ENCODE measurements at regions not wholly inside any gene's neighbourhood (a gene's known extent, or its start where the extent isn't known, plus 50 kb on each side); places are given as distances from the start of the nearest gene placed in this dataset.
"Not testable (repeated sequence)": the region's sequence is repeated elsewhere in the genome, so short reads cannot be mapped to it uniquely, and the experiment has no call there.

GRCh38 chrX:94831364-94831763 lies 1157.4 kb downstream of the FAM133A start:
- Histone ChIP-seq H3K27ac (no peak overlapping the region), H3K27me3 (no peaks in the 10 kb centered on the region), H3K36me3 (no peaks in the 10 kb centered on the region), H3K4me1 (no peaks in the 10 kb centered on the region), H3K9me3 (no peaks in the 10 kb centered on the region), H3K4me3 (no peak overlapping the region)
- TF ChIP-seq, protein P1, sequence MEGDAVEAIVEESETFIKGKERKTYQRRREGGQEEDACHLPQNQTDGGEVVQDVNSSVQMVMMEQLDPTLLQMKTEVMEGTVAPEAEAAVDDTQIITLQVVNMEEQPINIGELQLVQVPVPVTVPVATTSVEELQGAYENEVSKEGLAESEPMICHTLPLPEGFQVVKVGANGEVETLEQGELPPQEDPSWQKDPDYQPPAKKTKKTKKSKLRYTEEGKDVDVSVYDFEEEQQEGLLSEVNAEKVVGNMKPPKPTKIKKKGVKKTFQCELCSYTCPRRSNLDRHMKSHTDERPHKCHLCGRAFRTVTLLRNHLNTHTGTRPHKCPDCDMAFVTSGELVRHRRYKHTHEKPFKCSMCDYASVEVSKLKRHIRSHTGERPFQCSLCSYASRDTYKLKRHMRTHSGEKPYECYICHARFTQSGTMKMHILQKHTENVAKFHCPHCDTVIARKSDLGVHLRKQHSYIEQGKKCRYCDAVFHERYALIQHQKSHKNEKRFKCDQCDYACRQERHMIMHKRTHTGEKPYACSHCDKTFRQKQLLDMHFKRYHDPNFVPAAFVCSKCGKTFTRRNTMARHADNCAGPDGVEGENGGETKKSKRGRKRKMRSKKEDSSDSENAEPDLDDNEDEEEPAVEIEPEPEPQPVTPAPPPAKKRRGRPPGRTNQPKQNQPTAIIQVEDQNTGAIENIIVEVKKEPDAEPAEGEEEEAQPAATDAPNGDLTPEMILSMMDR (IDR thresholded peaks at IDR 0.05): peak; percentile 12 to 54 (median 36)
- no peak for TF ChIP-seq POLR2A (IDR thresholded peaks at IDR 0.05)
- intact Hi-C loops (cut with DNase I): loop anchor here in 9 of 10 donors (5.0 to 10.0 kb wide), 4 partner anchors 233 to 246 kb away; no protein-coding TSS in a partner anchor
- ATAC-seq: no peak
- no peak for DNase-seq

DNA sequence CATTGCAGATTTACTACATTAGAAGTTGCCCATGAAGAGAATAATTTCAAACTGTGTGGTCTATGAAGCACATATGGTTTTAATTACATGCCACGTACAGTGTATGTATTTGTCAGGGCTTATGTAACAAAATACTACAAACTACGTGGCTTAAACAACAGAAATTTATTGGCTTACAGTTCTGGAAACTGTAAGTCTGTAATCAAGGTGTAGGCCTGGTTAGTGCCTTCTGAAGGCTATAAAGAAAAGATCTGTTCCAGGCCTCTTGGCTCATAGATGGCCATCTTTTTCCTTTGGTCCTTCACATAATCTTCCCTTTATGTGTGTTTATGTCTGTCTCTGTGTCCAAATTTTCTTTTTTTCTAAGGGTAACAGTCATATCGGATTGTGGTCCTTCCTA lies 1160.2 kb downstream of the FAM133A start:
- no peaks in the 10 kb centered on the region for H3K36me3 ChIP-seq
- TF ChIP-seq, protein P1 (IDR thresholded peaks at IDR 0.05): no peak
- TF ChIP-seq POLR2A (IDR thresholded peaks at IDR 0.05): no peak
- ATAC-seq (no peak), DNase-seq (no peak)
- H3K27ac ChIP-seq: no peak overlapping the region
- no peak overlapping the region for H3K4me3 ChIP-seq
- no peaks in the 10 kb centered on the region for H3K27me3 ChIP-seq
- 28 to 68% (median 39%) methylated on average over 3 of the region's 3 CpGs for WGBS, 4 donors
- no peaks in the 10 kb centered on the region for H3K4me1 ChIP-seq
- no peaks in the 10 kb centered on the region for H3K9me3 ChIP-seq
- intact Hi-C loops (cut with DNase I): loop anchor here in 9 of 10 donors (5.0 to 10.0 kb wide), 4 partner anchors 231 to 243 kb away; no protein-coding TSS in a partner anchor

GRCh38 chrX:94850811-94851210 lies 1176.8 kb downstream of the FAM133A start:
- Histone ChIP-seq H3K27ac (no peak overlapping the region), H3K4me3 (no peak overlapping the region), H3K4me1 (no peaks in the 10 kb centered on the region), H3K36me3 (no peaks in the 10 kb centered on the region), H3K9me3 (no peaks in the 10 kb centered on the region), H3K27me3 (peaks cover 0 to 7% (median 0%) of the 10 kb centered on the region in 9 donors)
- ATAC-seq (no peak), DNase-seq (peak in 1 of 5 donors; percentile 11)
- intact Hi-C loops (cut with DNase I): no loop called here
- TF ChIP-seq POLR2A (IDR thresholded peaks at IDR 0.05): no peak
- TF ChIP-seq, protein P1 (IDR thresholded peaks at IDR 0.05): no peak

- Histone ChIP-seq H3K27ac (no peak overlapping the region), H3K4me3 (no peak overlapping the region), H3K9me3 (no peaks in the 10 kb centered on the region), H3K36me3 (no peaks in the 10 kb centered on the region), H3K4me1 (no peaks in the 10 kb centered on the region), H3K27me3 (peaks cover 0 to 7% (median 0%) of the 10 kb centered on the region in 9 donors)
- 48 to 65% (median 57%) methylated on average over 1 of the region's 1 CpG for WGBS, 4 donors
- no peak for TF ChIP-seq POLR2A (IDR thresholded peaks at IDR 0.05)
- TF ChIP-seq, protein P1 (IDR thresholded peaks at IDR 0.05): no peak
- intact Hi-C loops (cut with DNase I): no loop called here
- DNase-seq (no peak), ATAC-seq (no peak)
These were observed 1180.2 kb downstream of the FAM133A start for GRCh38 chrX:94854251-94854650.

DNA sequence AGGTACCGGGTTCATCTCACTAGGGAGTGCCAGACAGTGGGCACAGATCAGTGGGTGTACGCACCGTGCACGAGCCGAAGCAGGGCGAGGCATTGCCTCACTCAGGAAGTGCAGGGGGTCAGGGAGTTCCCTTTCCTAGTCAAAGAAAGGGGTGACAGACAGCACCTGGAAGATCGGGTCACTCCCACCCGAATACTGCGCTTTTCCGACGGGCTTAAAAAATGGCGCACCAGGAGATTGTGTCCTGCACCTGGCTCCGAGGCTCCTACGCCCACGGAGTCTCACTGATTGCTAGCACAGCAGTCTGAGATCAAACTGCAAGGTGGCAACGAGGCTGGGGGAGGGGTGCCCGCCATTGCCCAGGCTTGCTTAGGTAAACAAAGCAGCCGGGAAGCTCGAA lies 1188.5 kb downstream of the FAM133A start:
- ATAC-seq; H3K9me3 ChIP-seq; H3K36me3 ChIP-seq; intact Hi-C loops (cut with DNase I); H3K4me1 ChIP-seq; H3K4me3 ChIP-seq; DNase-seq; H3K27me3 ChIP-seq; H3K27ac ChIP-seq: not testable (repeated sequence)
- 75 to 80% (median 75%) methylated on average over 16 to 19 of the region's 19 CpGs for WGBS, 4 donors
